LNCaP clone FGC (cell line): ENCODE measurements at regions not wholly inside any gene's neighbourhood (a gene's known extent, or its start where the extent isn't known, plus 50 kb on each side); places are given as distances from the start of the nearest gene placed in this dataset.
"Not testable (repeated sequence)": the region's sequence is repeated elsewhere in the genome, so short reads cannot be mapped to it uniquely, and the experiment has no call there.

Source experiments
- DNase-seq: peaks from one replicate; pipeline ENCODE4 v3.0.0-alpha.2; 2011; ENCODE audit warnings: low read depth
- H3K4me3 ChIP-seq: 2 replicates; pipeline ENCODE4 v1.5.1; 2011; ENCODE audit warnings: mild to moderate bottlenecking, low read depth, low read length, control low read depth
- TF ChIP-seq, protein P1 (sequence below): IDR thresholded peaks from 2 replicates; pipeline ENCODE4 v1.5.1; 2012; ENCODE audit warnings: mild to moderate bottlenecking; ENCODE audit not compliant: control insufficient read depth, insufficient read depth; ENCODE audit errors: extremely low read depth

DNA sequence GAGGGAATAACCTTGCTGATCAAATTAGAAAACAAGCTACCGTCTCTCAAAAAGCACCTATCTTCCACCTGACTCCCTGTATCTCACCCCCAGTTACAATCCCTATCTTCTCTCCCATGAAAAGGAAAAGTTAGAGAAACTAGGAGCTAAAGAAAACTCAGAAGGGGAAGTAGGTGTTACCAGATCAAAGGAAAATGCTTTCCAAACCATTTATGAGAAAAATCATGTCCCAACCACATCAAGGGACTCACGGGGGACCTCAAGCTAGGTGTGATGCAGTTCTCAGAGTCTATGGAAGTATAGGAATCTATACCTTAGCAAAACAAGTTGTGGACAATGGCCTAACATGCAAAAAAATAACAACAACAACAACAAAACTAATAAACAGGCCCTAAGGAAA lies 135.5 kb upstream of the RMP24 start:
- TF ChIP-seq, protein P1, sequence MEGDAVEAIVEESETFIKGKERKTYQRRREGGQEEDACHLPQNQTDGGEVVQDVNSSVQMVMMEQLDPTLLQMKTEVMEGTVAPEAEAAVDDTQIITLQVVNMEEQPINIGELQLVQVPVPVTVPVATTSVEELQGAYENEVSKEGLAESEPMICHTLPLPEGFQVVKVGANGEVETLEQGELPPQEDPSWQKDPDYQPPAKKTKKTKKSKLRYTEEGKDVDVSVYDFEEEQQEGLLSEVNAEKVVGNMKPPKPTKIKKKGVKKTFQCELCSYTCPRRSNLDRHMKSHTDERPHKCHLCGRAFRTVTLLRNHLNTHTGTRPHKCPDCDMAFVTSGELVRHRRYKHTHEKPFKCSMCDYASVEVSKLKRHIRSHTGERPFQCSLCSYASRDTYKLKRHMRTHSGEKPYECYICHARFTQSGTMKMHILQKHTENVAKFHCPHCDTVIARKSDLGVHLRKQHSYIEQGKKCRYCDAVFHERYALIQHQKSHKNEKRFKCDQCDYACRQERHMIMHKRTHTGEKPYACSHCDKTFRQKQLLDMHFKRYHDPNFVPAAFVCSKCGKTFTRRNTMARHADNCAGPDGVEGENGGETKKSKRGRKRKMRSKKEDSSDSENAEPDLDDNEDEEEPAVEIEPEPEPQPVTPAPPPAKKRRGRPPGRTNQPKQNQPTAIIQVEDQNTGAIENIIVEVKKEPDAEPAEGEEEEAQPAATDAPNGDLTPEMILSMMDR, result no peak
- no peak overlapping the region for H3K4me3 ChIP-seq
- DNase-seq, result no peak

DNA sequence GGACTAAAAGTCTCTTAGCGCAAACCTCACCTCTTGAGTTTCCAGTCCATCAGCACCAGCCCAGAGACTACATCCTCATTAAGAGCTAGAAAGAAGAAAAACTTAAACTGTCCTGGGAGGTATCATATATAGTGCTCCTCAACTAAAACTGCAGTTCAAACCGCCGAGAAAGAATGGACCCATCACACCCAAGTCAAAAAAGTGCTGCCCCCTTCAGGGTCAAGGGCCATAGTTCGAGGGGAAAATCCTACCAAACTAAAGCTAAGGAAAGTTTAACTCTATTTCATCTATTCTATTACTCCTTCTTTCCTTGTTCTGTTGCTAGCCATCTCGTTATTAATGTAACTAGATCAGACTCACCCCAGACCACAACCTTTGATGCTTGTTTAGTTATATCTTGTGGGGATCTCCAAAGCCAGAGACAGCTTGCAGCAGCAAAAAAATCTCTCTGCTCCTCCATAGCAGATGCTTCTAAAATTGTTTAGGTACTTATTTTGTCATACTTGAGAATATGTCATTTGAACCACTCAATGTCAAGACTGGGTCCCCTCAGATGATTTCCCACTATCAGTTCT lies 134.5 kb upstream of the RMP24 start:
- TF ChIP-seq, protein P1, result no peak
- H3K4me3 ChIP-seq, result no peak overlapping the region
- no peak for DNase-seq

DNA sequence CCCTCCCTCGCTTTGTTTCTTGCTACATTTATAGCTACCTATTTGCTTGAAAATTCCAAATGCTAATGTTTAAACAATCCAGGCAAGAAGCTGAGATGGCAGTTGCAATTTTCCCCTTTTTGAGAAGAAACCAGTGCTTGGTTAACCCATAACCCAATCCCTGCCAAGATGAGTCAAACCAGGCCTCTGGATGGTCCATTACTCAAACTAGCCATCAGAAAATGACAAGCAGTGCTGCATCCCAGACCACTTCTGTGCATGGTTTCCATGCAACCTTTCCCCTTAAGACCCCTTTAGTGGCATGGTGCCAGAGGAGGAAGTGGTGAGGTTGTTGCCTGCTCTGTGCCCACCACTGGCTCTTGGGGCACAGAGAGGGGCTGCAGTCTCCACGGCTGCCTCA lies 131.2 kb upstream of the RMP24 start:
- H3K4me3 ChIP-seq, result no peak overlapping the region
- TF ChIP-seq, protein P1, result no peak
- no peak for DNase-seq

DNA sequence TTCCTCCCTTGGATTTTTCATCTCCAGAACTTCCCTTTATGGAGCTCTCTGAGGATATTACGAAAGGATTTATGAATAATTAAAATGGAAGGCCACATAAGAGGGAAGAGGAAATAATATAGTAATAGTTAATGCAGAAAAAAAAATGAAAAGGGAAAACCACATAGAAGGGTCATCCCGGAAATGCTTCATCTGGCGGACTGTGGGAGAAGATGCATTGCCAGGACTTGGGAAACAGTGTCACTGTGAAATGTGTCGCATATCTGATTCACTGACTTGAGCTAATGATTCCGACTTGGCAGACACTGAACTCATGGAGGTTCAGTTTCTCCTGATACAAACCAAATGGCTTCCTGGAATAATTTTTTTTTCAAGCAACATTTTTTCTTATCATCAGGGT lies 129.9 kb upstream of the RMP24 start:
- TF ChIP-seq, protein P1, result no peak
- no peak for DNase-seq
- H3K4me3 ChIP-seq, result no peak overlapping the region

DNA sequence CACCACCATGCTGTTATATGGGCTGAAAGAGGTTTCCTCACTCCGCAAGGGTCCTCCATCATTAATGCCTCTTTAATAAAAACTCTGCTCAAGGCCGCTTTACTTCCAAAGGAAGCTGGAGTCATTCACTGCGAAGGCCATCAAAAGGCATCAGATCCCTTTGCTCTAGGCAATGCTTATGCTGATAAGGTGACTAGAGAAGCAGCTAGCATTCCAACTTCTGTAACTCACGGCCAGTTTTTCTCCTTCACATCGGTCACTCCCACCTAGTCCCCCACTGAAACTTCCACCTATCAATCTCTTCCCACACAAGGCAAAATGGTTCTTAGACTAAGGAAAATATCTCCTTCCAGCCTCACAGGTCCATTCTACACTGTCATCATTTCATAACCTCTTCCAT lies 124.2 kb upstream of the RMP24 start:
- not testable (repeated sequence) for DNase-seq, H3K4me3 ChIP-seq

DNA sequence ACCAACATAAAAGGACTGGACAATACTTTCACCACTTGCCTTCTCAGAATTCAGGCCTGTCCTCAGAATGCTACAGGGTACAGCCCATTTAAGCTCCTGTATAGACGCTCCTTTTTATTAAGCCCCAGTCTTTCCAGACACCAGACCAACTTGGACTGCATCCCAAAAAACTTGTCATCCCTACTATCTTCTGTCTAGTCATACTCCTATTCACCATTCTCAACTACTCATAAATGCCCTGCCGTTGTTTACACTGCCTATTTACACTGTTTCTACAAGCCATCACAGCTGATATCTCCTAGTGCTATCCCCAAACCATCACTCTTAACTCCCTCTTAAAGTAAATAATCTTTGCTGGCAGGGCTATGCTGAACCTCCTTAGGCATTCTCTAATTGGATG lies 123.2 kb upstream of the RMP24 start:
- not testable (repeated sequence) for H3K4me3 ChIP-seq
- peak; percentile 90 for DNase-seq

DNA sequence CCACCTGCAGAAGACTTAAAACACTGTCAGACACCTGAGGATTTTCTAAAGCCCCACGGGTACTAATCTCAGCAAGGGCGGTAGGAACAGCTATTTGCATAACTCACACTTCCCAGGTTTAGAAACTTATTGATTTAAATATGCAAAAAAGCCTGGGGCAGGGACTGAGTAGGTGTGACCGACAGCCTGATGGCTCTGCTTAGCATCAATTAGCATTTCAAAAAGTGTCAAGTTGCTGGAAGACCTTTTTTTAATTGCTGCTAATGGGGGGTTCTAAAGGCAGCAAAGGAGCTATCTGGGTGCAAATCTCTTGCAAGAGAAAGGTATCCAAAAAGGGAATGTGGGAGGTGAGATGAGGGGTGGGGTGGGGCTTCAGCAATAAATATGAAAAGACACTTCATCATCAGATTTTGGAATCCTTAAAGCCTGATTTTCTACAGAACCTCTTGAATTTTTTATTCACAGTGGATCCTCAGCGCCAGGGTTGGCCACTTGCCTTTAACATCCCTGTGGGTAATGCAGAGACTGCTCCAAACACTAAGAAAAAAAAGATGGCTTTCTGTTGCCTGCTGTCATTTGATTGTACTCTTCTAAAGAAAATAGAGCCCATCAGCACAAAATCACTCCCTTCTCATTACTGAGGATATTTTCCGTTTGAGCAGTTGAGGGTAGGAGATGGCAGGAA lies 121.1 kb upstream of the RMP24 start:
- H3K4me3 ChIP-seq, result no peak overlapping the region
- DNase-seq, result no peak
- TF ChIP-seq, protein P1, result no peak

DNA sequence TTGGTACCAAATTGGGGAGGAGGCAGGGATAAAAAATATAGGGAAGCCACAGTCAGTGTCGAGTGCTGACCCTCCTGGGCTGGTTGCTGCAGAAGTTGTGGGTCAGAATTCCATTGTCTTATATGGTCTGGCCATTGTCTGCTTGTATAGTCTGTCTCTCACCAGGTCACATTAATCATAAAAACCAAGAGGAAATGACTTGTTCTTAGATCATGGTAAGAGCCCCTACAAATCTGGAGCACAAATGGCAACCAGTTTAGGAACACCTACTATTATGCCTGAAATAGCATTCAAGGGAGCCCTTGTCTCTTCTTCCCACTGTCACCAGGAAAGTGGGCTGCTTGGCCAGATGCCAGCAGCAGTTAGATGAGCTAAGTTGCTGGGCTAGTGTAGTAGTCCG lies 119.7 kb upstream of the RMP24 start:
- TF ChIP-seq, protein P1, result no peak
- DNase-seq, result no peak
- H3K4me3 ChIP-seq, result no peak overlapping the region
